Stimulated activated CD8-positive, alpha-beta memory T cell treated with anti-CD3 and anti-CD28 coated beads, Interleukin-12 subunit alpha, Interleukin-12 subunit beta, amount 100 ng/mL, for 24 hours (primary cell): ENCODE measurements at regions not wholly inside any gene's neighbourhood (a gene's known extent, or its start where the extent isn't known, plus 50 kb on each side); places are given as distances from the start of the nearest gene placed in this dataset.

Experiments used
- DNase-seq: peaks from one replicate; pipeline ENCODE4 v3.0.0-alpha.2; 2020; ENCODE audit errors: extremely low read depth

DNA sequence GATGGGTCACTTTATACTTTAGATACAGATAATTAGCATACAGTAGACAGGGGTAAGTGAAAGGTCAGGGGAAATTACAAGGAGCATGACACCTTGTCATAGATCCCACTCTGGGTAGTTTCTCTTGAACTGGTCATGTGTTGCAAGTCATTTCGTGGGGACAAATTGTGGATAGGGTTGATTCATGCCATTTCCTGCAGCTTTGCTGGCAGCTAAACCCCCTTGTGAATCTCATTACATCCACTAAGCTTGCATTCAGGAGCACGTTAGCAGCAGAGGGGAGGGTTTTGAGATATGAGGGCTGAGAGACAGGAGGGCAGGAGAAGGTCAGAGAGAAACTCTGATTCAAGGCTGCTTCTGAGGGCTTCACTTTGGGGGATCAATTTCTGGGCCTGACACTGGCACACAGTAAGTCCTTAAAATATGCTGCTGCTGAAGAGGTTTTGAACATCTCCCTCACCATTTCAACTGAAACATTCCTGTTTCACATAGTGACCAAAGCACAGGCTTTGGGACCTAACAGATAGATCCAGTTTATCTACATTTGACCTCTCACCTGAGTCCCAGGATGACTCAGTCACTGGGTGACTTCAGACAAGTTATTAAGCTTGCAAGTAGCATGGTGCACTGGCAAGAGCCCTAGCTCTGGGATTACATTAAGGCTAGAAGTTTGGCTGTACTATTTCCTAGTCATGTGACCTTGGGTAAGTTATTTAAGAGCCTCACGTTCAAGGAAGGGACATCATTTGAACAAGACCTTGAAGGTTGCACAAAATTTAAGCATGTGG lies 206.0 kb upstream of the USP24 start:
- DNase-seq = no peak

GRCh38 chr1:55420026-55420425 lies 204.9 kb upstream of the USP24 start:
- no peak for DNase-seq

GRCh38 chr1:55418208-55419000 lies 203.2 kb upstream of the USP24 start:
- no peak for DNase-seq

GRCh38 chr1:55416164-55416842 lies 201.1 kb upstream of the USP24 start:
- DNase-seq = no peak

GRCh38 chr1:55413286-55413685 lies 198.1 kb upstream of the USP24 start:
- no peak for DNase-seq

GRCh38 chr1:55412060-55412459 lies 196.9 kb upstream of the USP24 start:
- no peak for DNase-seq

GRCh38 chr1:55402671-55403464 lies 187.7 kb upstream of the USP24 start:
- DNase-seq = no peak

DNA sequence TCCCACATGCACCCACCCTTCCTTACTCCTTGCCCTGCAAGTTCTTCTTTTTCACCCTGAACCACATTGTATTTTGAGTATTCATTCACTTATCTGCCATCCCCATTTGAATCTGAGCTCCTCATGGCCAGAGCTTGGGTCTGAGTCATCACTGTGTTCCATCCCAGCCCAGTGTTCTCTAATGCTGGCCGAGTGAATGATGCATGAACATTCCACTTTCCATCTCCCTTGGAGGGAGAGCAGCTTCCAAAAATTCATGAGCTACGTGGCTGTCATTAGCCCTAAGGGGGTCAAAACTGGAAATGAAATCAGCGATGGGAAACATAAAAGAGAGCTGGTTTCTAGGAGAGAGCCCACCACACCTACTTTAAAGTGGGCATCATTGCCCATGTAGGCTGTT lies 187.0 kb upstream of the USP24 start:
- DNase-seq = no peak

DNA sequence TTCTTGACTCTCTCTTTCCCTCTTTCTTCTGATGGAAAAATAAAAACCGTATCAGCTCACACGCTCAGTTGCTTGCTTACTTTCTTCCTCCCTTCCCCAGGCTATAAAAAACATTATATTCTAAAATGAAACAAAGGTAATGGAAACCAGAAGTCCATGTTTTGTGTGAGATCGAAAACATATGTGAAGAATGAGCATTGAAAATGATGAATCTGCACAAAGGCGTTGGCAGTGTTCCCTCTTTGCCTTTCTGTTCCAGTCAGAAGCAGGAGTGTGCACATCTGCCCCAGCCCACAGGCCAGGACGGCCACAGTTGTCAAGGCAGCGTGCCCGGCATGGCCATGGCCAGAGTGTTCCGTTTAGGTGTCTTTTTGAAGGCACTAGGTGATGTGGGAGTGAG lies 185.3 kb upstream of the USP24 start:
- DNase-seq = no peak

GRCh38 chr1:55399346-55399745 lies 184.2 kb upstream of the USP24 start:
- DNase-seq = no peak

DNA sequence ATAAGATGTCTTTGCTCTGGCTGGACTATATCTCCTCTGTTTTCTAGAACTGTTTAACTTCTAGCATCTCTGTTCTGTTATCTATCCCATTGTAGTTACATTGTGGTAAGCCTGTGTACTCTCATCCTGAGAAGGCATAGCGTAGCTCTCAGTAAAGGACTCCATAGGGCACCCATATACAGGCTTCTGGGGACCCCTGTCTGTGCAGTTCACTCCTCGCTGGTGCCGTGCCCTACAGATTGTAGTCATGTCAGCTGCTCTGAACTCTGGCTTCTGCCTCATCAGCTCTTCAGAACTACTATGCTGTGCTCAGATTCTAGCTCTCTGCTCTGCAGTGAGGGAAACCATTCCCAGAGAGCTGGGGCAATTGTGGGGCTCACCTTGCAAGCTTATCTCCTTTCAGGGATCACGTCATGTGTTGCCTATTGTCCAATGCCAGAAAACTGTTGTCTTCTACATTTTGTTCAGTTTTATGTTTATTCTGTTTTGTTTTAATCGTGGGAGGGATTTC lies 181.3 kb upstream of the USP24 start:
- no peak for DNase-seq

GRCh38 chr1:55388960-55389359 lies 173.8 kb upstream of the USP24 start:
- DNase-seq = no peak

- no peak for DNase-seq
Measured at GRCh38 chr1:55387145-55387544, 172.0 kb upstream of the USP24 start.

GRCh38 chr1:55386456-55386855 lies 171.3 kb upstream of the USP24 start:
- DNase-seq = no peak

DNA sequence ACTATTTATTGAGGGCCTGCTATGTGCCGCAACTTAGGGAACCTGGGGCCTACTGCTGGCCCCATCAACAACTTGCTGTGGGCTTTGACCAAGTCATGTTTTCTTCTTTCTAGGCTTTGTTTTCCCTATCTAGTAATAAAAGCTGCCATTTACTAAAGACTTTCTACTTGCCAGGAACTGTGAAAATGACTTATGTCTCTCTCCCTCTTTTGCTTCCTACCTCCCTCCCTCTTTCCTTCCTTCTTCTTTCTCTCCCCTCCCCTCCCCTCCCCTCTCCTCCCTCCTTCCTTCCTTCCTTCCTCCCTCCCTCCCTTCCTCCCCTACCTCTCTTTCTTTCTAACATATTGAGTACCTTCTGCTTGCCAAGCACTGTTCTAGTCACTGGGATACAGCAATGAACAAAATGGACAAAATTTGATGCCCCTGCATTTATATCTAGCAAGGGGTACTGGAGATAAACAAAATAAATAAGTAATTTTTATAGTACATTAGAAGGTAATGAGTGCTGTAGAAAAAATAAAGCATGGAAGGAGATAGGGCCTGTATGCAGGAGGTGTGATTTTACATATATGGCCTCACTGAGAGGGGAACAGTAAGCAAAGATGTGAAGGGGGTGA lies 170.3 kb upstream of the USP24 start:
- DNase-seq = no peak

GRCh38 chr1:55384637-55385036 lies 169.5 kb upstream of the USP24 start:
- DNase-seq = no peak

DNA sequence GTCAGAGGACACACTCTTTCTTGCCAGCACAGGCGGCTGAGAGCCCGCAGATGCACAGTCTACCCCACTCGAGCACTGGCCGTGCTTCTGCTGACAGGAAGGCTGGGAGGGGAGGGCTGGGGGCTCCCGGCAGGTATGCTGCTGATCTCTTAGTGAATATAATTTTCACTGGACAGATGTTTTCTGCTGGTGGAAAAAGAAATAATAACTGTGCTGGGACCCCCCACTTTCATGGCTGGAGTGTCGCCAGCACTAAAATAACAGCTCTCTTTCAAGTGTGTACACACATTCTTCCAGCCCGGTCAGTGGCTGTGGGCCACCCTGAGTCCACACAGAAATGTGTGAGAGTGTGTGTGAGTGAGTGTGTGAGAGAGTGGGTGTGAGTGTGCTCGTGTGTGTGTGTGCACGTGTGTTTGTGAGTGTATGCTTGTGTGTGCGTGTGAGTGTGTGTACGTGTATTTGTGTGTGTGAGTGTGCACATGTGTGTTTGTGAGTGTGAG lies 167.7 kb upstream of the USP24 start:
- no peak for DNase-seq

DNA sequence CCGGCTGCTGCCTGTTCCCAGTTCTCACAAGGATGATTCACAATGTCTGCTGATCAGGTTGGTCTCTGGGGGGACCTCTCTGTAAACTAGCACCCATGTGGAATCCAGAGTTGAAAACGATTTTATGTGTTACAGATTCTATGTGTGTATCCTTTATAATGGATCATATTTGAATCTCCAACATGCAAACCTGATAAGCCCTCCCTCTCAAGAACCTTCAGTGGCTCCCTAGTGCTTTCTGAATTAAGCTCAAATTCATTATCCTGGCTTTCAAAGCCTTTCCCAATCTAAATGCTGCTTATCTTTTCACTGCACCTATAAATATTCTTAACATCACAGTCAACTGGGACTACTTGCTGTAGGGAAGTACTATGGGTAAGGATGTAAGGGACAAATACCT lies 166.8 kb upstream of the USP24 start:
- no peak for DNase-seq

- DNase-seq = no peak
Measured at GRCh38 chr1:55381491-55381890, 166.3 kb upstream of the USP24 start.

GRCh38 chr1:55380355-55380970 lies 165.3 kb upstream of the USP24 start:
- no peak for DNase-seq

DNA sequence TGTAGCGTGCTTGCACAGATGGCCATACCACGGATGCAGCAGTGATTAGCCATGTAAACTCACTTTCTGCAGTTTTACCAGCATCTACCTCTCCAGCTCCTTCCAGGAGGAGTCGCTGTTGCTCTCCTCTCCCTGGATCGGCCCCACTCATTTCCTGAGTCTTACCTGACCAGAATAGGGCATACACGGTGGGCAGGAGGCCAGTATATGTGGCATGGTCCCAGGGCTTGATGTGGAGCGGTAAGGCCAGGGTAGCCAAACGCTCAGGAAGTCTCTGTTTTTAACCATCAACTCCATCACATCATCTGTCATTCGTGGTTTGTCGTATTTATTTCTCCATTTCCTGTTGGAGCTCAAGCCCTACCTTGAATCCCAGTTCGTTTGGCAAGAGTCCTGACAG lies 163.4 kb upstream of the USP24 start:
- no peak for DNase-seq
